Endothelial cell of umbilical vein (primary cell): ENCODE measurements at regions not wholly inside any gene's neighbourhood (a gene's known extent, or its start where the extent isn't known, plus 50 kb on each side); places are given as distances from the start of the nearest gene placed in this dataset.

Experiments used
- BruUV-seq: library from RNA; stranded (reverse); fragments of 400-500 nt; replicated peaks from 2 replicates; lab custom pipeline; 2021; lab: Mats Ljungman, UMichigan
- CTCF ChIA-PET: fragments of 300-600, 350-600 bp; sonication (Branson Sonifier 250); formaldehyde crosslinking; loops from one replicate; lab custom pipeline; 2021; ENCODE audit warnings: antibody characterized with exemption, inconsistent platforms; lab: Charles Lee
- POLR2A ChIA-PET: fragments of 300-600, 350-600 bp; sonication (Branson Sonifier 250); formaldehyde crosslinking; loops from one replicate; lab custom pipeline; 2021; ENCODE audit warnings: antibody characterized with exemption, inconsistent platforms; lab: Charles Lee
- DNase-seq: peaks from one replicate; pipeline ENCODE4 v3.0.0-alpha.2; 2011; ENCODE audit warnings: low read depth, low spot score
- FAIRE-seq: peaks from 2 replicates; lab custom pipeline; 2011; peaks lifted over from hg19 to GRCh38; lab: Jason Lieb, UNC
- H2AFZ ChIP-seq: 2 replicates; pipeline ENCODE4 v1.6.0; 2012; ENCODE audit warnings: low read depth, low read length, control low read depth, inconsistent platforms
- H3K27ac ChIP-seq: 2 replicates; pipeline ENCODE4 v1.5.1; 2011; ENCODE audit warnings: low read depth, mild to moderate bottlenecking, control low read depth, low read length, moderate library complexity; ENCODE audit not compliant: insufficient read depth
- H3K27me3 ChIP-seq, 2 experiments: 2 replicates each; pipeline versions ENCODE4 v1.6.0 to v1.6.1; 2011; ENCODE audit warnings: low read length in 2 of 2, mixed read lengths in 1 of 2; ENCODE audit not compliant: control insufficient read depth in 2 of 2, insufficient read depth in 2 of 2
- H3K36me3 ChIP-seq, 2 experiments: 2 replicates in 1 of 2; 3 replicates in 1 of 2; pipeline ENCODE4 v1.5.1; 2011; ENCODE audit warnings: low read length in 2 of 2, mild to moderate bottlenecking in 1 of 2, moderate library complexity in 1 of 2; ENCODE audit not compliant: control insufficient read depth in 2 of 2, insufficient read depth in 2 of 2; ENCODE audit errors: extremely low read depth in 1 of 2
- H3K4me1 ChIP-seq: 3 replicates; pipeline ENCODE4 v1.5.1; 2011; ENCODE audit warnings: mild to moderate bottlenecking, low read length; ENCODE audit not compliant: control insufficient read depth, insufficient read depth; ENCODE audit errors: extremely low read depth
- H3K4me2 ChIP-seq: 2 replicates; pipeline ENCODE4 v1.6.1; 2011; ENCODE audit warnings: low read length, control low read depth, mixed read lengths; ENCODE audit not compliant: insufficient read depth
- H3K4me3 ChIP-seq, 3 experiments: fragments of 200-600 bp in 1 of 3; sonication (generic), shearing (Covaris generic) in 1 of 3; replicated peaks in 1 of 3; 2 replicates each; pipeline ENCODE4 v1.5.1; 2011 to 2016; ENCODE audit warnings: control low read depth in 3 of 3, low read length in 3 of 3, mild to moderate bottlenecking in 2 of 3, inconsistent platforms in 1 of 3, low read depth in 1 of 3, moderate library complexity in 1 of 3; ENCODE audit not compliant: insufficient read depth in 1 of 3
- H3K79me2 ChIP-seq: 2 replicates; pipeline ENCODE4 v1.6.0; 2012; ENCODE audit warnings: low read length, inconsistent platforms; ENCODE audit not compliant: control insufficient read depth, insufficient read depth
- H3K9ac ChIP-seq: replicated peaks from 2 replicates; pipeline ENCODE3; 2011; ENCODE audit warnings: low read length, control low read depth; ENCODE audit not compliant: insufficient read depth; ENCODE audit errors: extremely low read depth
- H3K9me1 ChIP-seq: replicated peaks from 3 replicates; pipeline ENCODE4 v1.6.0; 2011; ENCODE audit warnings: mild to moderate bottlenecking, low read length; ENCODE audit not compliant: control insufficient read depth, insufficient read depth; ENCODE audit errors: extremely low read depth
- H3K9me3 ChIP-seq: replicated peaks from 2 replicates; pipeline ENCODE4 v1.5.1; 2012; ENCODE audit warnings: low read length, inconsistent platforms; ENCODE audit not compliant: control insufficient read depth, insufficient read depth
- H4K20me1 ChIP-seq: replicated peaks from 2 replicates; pipeline ENCODE3; 2011; ENCODE audit warnings: mild to moderate bottlenecking, low read length; ENCODE audit not compliant: control insufficient read depth, insufficient read depth; ENCODE audit errors: extremely low read depth
- CTCF ChIP-seq, 2 donors: IDR thresholded peaks; 1 replicate in 1 of 2; 2 replicates in 1 of 2; pipeline ENCODE4 v1.5.1; 2011; ENCODE audit warnings: low read length in 2 of 2, mild to moderate bottlenecking in 2 of 2, moderate library complexity in 2 of 2, control low read depth in 1 of 2, inconsistent platforms in 1 of 2, low read depth in 1 of 2; ENCODE audit not compliant: insufficient read depth in 1 of 2; ENCODE audit errors: extremely low read depth in 1 of 2
- EZH2 ChIP-seq: IDR thresholded peaks from 2 replicates; pipeline ENCODE4 v1.6.1; 2012; ENCODE audit warnings: borderline replicate concordance, low read depth, mild to moderate bottlenecking, moderate library complexity, low read length, inconsistent platforms; ENCODE audit not compliant: severe bottlenecking
- FOS ChIP-seq: IDR thresholded peaks from 2 replicates; pipeline ENCODE4 v1.6.1; 2011; ENCODE audit warnings: mild to moderate bottlenecking, low read length, moderate library complexity, borderline replicate concordance; ENCODE audit not compliant: insufficient read depth
- GATA2 ChIP-seq: IDR thresholded peaks from 2 replicates; pipeline ENCODE4 v1.7.0; 2011; ENCODE audit warnings: low read depth, mild to moderate bottlenecking, moderate library complexity, mixed read lengths, low read length; ENCODE audit not compliant: insufficient read length, insufficient read depth
- JUN ChIP-seq: IDR thresholded peaks from 2 replicates; pipeline ENCODE4 v1.6.1; 2011; ENCODE audit warnings: borderline replicate concordance, low read depth; ENCODE audit not compliant: insufficient read length, insufficient read depth
- MAX ChIP-seq: IDR thresholded peaks from 2 replicates; pipeline ENCODE4 v1.6.1; 2011; ENCODE audit not compliant: insufficient read depth, insufficient read length
- MYC ChIP-seq: IDR thresholded peaks from one replicate; pipeline ENCODE4 v1.6.1; 2011; ENCODE audit warnings: mild to moderate bottlenecking, low read depth, low read length
- POLR2A ChIP-seq: IDR thresholded peaks from 2 replicates; pipeline ENCODE4 v1.6.1; 2012; ENCODE audit warnings: low read depth, mild to moderate bottlenecking, control low read depth, low read length
- POLR2AphosphoS5 ChIP-seq: IDR thresholded peaks from 2 replicates; pipeline ENCODE4 v1.6.1; 2012; ENCODE audit warnings: low read depth, mild to moderate bottlenecking, control low read depth, low read length, moderate library complexity; ENCODE audit not compliant: insufficient read depth
- dilution Hi-C: fragments of 300-500 bp; cut with MboI; formaldehyde crosslinking; loops from one replicate; pipeline ENCODE4 v1.15.0; 2019; ENCODE audit warnings: low sequenced_read_pairs; ENCODE audit not compliant: extremely low pct_ligation_motif_present
- intact Hi-C: fragments of 100-400 bp; cut with micrococcal nuclease; formaldehyde crosslinking; loops from one replicate; pipeline ENCODE4 v1.10.0; 2022

- Histone ChIP-seq H3K9ac (no peak overlapping the region), H3K9me3 (no peaks in the 10 kb centered on the region), H3K27me3 (no peaks in the 10 kb centered on the region), H3K36me3 (no peaks in the 10 kb centered on the region), H4K20me1 (no peaks in the 10 kb centered on the region), H3K4me2 (no peak overlapping the region), H3K4me3 (no peak overlapping the region), H3K27ac (no peak overlapping the region), H3K4me1 (no peaks in the 10 kb centered on the region), H3K9me1 (no peaks in the 10 kb centered on the region), H2AFZ (no peak overlapping the region), H3K79me2 (no peaks in the 10 kb centered on the region)
- POLR2A ChIA-PET, result no interaction called here
- no peak for TF ChIP-seq FOS
- no peak for TF ChIP-seq JUN
- TF ChIP-seq CTCF (IDR thresholded peaks at IDR 0.05; ENCODE audit: extremely low read depth in 1 of 2, insufficient read depth in 1 of 2, low read depth in 1 of 2, low read length in 2 of 2), result no peak
- no peak for TF ChIP-seq POLR2AphosphoS5
- TF ChIP-seq MYC, result no peak
- TF ChIP-seq EZH2, result no peak
- no peak for TF ChIP-seq POLR2A
- no peak for TF ChIP-seq MAX
- no peak for TF ChIP-seq GATA2
- CTCF ChIA-PET, result interaction anchor here (2.0 kb wide), 1 partner anchor 23 kb away, joined by 7 read pairs; no protein-coding TSS in a partner anchor
- dilution Hi-C loops, result no loop called here
- no peak for DNase-seq
- intact Hi-C loops, result no loop called here
- no peak for FAIRE-seq
- BruUV-seq, result no TSS peak
Measured at GRCh38 chrX:17266136-17266535, 108.9 kb upstream of the NHS start.
